Liver (tissue), 3 donors: ENCODE measurements at regions not wholly inside any gene's neighbourhood (a gene's known extent, or its start where the extent isn't known, plus 50 kb on each side); places are given as distances from the start of the nearest gene placed in this dataset.

Experiments
- FOXA1 ChIP-seq: IDR thresholded peaks from 2 replicates; pipeline ENCODE4 v1.6.1; 2016; ENCODE audit warnings: antibody characterized with exemption
- HNF4G ChIP-seq: IDR thresholded peaks from 2 replicates; pipeline ENCODE4 v1.6.1; 2016; ENCODE audit warnings: antibody characterized with exemption
- JUND ChIP-seq, 2 donors: IDR thresholded peaks; 2 replicates each; pipeline ENCODE4 v1.6.1; 2016; ENCODE audit warnings: antibody characterized with exemption in 2 of 2
- MAX ChIP-seq: IDR thresholded peaks from 2 replicates; pipeline ENCODE4 v1.6.1; 2016; ENCODE audit warnings: antibody characterized with exemption
- RAD21 ChIP-seq, 2 donors: IDR thresholded peaks; 2 replicates each; pipeline ENCODE4 v1.6.1; 2016; ENCODE audit warnings: antibody characterized with exemption in 2 of 2, mild to moderate bottlenecking in 2 of 2
- RXRA ChIP-seq, 2 donors: IDR thresholded peaks; 2 replicates each; pipeline ENCODE4 v1.6.1; 2017 to 2018; ENCODE audit warnings: antibody characterized with exemption in 2 of 2, mild to moderate bottlenecking in 1 of 2
- TAF1 ChIP-seq: conservative IDR thresholded peaks from 2 replicates; pipeline ENCODE4 v1.6.1; 2016; ENCODE audit warnings: antibody characterized with exemption, mild to moderate bottlenecking
- TF ChIP-seq, protein P1 (sequence below): fragments of 150-350 bp; IDR thresholded peaks from 2 replicates; pipeline ENCODE4 v1.5.1; 2017; ENCODE audit warnings: improper control_type of control experiment, low read depth, low read length; ENCODE audit not compliant: missing input control
- TF ChIP-seq, protein P2 (sequence below): IDR thresholded peaks from 2 replicates; pipeline ENCODE4 v1.6.1; 2016; ENCODE audit warnings: antibody characterized with exemption, mild to moderate bottlenecking
- donor health status: healthy.
- donor health status: healthy.

DNA sequence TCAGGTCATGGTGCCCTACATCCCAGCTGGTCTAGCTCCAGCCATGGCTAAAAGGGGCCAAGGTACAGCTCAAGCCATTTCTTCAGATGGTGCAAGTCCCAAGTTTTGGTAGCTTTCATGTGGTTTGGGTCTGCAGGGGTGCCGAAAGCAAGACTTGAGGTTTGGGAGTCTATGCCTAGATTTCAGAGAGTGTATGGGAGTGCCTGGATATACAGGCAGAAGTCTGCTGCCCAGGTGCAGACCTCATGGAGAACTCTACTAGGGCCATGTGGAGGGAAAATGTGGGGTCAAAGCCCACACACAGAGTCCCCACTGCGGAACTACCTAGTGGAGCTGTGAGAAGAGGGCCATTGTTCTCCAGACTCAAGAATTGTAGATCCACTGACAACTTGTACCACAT lies 1000.9 kb upstream of the ADGRB3 start:
- TF ChIP-seq, protein P1, sequence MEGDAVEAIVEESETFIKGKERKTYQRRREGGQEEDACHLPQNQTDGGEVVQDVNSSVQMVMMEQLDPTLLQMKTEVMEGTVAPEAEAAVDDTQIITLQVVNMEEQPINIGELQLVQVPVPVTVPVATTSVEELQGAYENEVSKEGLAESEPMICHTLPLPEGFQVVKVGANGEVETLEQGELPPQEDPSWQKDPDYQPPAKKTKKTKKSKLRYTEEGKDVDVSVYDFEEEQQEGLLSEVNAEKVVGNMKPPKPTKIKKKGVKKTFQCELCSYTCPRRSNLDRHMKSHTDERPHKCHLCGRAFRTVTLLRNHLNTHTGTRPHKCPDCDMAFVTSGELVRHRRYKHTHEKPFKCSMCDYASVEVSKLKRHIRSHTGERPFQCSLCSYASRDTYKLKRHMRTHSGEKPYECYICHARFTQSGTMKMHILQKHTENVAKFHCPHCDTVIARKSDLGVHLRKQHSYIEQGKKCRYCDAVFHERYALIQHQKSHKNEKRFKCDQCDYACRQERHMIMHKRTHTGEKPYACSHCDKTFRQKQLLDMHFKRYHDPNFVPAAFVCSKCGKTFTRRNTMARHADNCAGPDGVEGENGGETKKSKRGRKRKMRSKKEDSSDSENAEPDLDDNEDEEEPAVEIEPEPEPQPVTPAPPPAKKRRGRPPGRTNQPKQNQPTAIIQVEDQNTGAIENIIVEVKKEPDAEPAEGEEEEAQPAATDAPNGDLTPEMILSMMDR: no peak
- no peak for TF ChIP-seq RAD21 (IDR thresholded peaks at IDR 0.05)
- TF ChIP-seq MAX: no peak
- no peak for TF ChIP-seq RXRA (IDR thresholded peaks at IDR 0.05)
- TF ChIP-seq HNF4G: no peak
- no peak for TF ChIP-seq TAF1
- no peak for TF ChIP-seq JUND (IDR thresholded peaks at IDR 0.05)
- no peak for TF ChIP-seq FOXA1
- TF ChIP-seq, protein P2, sequence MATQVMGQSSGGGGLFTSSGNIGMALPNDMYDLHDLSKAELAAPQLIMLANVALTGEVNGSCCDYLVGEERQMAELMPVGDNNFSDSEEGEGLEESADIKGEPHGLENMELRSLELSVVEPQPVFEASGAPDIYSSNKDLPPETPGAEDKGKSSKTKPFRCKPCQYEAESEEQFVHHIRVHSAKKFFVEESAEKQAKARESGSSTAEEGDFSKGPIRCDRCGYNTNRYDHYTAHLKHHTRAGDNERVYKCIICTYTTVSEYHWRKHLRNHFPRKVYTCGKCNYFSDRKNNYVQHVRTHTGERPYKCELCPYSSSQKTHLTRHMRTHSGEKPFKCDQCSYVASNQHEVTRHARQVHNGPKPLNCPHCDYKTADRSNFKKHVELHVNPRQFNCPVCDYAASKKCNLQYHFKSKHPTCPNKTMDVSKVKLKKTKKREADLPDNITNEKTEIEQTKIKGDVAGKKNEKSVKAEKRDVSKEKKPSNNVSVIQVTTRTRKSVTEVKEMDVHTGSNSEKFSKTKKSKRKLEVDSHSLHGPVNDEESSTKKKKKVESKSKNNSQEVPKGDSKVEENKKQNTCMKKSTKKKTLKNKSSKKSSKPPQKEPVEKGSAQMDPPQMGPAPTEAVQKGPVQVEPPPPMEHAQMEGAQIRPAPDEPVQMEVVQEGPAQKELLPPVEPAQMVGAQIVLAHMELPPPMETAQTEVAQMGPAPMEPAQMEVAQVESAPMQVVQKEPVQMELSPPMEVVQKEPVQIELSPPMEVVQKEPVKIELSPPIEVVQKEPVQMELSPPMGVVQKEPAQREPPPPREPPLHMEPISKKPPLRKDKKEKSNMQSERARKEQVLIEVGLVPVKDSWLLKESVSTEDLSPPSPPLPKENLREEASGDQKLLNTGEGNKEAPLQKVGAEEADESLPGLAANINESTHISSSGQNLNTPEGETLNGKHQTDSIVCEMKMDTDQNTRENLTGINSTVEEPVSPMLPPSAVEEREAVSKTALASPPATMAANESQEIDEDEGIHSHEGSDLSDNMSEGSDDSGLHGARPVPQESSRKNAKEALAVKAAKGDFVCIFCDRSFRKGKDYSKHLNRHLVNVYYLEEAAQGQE: no peak
